ENCODE measurements at regions not wholly inside any gene's neighbourhood (a gene's known extent, or its start where the extent isn't known, plus 50 kb on each side); places are given as distances from the start of the nearest gene placed in this dataset.
"Not testable (repeated sequence)": the region's sequence is repeated elsewhere in the genome, so short reads cannot be mapped to it uniquely, and the experiment has no call there.

DNA sequence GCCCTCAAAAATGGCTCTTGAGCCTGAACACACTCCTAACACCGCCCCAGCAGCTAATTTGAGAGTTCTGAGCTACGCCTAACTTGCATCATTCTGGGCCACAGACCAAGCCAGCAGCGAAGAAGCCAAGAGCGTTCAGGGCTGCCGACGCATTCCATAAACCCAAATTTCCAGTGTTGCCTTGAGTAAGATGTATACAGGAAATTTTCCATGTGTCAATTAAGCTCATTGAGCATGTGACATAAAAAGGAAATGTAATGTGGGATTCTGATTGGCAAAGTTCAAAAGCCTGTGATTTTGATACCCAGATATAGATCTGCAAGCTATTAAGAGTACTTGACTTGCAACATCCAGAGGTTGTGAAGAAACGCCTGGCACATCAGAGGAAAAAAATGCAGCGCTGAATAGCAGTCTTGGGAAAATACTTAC is 148.6 kb upstream of the NR2F2 start:
- DNase-seq: no peak

DNA sequence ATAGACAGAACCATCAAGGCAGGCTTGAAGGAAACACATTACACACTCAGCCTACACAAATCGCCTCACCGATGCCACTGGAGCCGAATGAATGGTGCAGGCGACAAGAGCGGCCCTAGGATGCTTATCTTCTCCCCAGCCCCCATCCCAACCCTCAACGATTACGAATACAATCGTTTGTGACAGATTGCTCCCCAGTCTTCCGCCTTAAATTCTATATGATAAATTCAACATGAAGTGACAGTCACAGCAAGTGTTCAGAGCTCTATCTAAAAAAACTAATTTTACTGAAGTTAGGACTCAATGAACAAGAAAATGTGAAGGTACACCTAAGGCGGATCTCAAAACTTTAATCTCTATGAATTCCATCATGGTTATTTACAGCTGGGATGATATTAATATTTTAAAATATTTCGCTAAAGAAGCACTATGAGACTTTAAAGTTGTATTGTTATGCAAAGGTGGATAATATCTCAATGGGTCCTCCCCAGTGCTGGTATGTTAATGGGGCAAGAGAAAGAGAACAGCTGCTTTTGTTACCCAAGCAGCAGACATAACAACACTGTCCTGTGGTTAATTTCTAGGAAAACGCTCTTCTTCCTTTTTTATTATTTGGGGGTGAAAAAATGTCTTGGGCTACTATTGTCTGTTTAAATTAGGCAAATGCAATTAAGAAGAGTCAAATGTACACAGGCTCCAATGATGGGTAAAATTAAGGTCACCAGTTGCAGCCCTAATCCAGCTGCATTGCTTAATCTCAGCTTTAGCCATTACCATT is 147.6 kb upstream of the NR2F2 start:
- no peak for DNase-seq

DNA sequence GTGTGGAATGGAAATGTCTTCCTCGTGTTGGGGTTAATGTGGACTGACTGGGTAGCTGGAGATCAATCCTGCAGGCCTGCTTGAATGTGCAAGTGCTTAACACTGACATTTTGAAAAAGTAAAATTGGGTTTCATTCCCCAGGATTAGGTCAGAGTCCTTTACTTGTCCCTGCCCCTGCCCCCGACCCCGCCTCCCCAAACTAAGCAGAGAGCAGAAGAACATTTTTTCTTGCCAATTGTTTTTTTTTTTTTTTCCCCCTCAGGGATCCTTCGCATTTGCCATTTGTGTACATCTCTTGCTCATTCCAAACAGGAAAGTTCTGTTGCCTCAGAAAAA is 147.0 kb upstream of the NR2F2 start:
- no peak for DNase-seq

DNA sequence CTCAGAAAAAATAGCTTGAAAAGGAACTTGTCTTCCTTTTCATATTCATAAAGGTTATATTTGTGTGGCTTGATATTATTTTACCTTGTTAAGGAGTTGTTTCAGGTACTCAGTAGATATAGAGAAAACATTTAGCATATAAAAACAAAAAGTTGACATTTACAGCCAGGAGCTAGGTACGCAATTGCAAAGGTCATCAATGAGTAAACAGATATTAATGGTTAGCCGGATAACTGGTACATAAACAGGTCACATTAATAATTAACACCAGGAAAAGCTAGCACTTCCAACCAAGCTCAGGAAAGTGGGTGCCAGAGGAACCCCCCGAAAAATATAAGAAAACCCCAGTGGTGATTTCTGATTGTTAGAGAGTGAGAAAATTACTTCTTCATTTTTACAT is 146.6 kb upstream of the NR2F2 start:
- DNase-seq: no peak

DNA sequence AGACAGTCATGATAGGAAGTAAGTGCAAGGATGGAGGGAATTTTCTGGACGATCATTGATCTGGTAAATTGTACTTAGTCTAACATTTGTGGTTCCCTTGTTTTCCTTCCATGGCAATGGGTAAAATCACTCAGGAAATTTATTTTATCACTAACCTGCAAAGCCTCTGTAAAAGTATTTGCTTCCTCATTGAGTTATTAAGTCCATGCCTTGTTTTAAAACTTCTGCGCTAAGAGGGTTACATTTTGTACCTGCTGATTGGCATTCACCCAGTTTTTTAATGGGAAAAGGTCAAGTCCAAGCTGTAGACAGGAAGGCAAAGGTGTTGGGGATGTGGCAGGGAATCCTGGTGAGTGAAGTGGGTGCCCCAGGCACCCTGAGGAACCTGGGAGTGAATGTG is 146.2 kb upstream of the NR2F2 start:
- no peak for DNase-seq

DNA sequence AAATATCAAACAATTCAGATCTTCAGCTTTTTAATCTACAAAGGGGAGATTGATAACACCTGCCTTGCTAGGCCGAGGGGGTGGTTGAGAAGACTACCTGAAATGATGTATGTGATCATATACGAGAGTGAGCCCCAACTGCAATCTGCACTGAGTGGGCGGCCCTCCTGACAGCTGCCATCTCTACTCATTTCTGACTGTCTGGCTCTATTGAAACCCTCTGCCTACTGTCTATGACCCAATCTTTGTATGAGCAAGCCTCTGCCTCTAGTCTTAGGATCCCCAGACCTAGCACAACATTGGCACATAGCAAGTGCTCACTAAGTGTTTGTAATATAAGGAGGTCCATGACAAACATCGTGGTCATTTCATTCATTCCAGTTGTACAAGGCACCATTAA is 144.4 kb upstream of the NR2F2 start:
- no peak for DNase-seq

DNA sequence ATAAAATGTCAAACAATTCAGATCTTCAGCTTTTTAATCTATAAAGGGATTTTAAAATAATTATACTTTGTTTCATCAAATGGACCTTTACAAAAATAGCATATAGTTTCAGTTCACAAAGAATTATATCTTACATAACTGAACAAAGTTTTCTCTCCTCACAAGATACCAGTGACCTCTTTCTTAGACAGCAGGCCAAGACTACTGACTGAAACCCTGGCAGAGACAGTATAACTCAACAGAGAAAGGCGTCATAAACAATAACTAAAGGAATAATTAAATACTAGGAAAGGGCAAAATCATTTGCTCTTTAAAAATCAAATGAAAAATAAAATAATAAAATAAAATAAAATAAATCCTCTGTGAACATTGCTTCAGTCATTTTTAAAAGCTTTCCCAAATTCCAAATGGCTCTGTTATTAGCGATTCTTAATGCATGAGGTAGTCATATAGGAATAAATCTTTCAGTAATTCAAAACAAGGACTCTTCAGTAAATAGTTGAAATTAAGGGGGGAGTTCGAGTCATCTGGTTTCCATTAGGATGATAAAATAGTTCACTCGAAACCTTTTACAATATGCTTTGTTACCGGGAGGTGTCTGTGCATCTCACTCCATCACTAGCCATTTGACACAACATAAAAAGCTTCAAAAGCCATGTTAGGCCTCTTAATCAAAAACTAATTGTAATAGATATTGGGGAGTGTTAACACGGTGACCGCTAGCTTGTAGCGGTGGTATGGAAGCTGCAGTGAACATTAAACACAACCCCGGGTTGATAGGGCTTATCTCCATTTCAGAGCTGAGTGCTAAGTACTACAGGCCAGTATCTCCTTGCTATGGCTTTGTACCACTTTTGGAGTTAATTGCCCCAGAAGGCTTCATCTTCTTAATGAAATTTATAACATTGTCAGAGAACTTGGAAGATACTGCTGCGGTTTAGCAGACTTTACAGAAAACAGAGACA is 142.9 kb upstream of the NR2F2 start:
- no peak for DNase-seq

DNA sequence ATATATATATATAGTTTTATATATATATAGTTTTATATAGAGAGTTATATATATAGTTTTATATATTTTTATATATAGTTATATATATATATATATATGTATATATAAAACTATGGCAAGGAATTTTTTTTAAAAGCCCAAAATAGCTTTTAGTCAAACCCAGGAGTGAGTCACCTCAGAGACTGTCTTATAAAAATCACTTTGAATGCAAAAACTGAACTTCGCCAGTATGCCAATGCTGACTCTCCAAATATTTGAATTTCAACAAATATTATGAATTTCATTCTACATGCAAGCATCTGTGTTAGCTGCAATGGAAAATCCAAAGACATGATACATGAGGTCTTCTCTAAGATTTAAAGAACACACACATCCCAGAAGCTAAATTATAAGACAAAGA is 132.8 kb upstream of the NR2F2 start:
- no peak for DNase-seq

DNA sequence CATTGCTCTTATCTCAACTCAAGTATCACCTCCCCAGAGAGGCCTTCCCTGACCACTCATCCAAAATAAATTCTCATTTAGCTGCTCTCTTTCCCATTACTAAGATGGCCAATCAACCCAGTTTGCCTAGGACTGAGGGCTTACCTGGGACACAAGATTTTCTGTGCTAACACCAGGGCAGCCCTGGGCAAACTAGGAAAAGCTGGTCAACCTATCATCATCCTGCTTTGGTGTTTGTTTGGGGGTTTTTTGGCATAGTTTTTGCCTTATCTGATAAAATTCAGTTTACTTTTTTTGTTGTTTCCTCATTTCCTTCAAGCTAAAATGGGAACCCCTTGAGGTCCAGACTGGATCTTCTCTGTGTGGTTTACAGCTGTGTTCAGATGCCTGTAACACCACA is 131.4 kb upstream of the NR2F2 start:
- DNase-seq: no peak

DNA sequence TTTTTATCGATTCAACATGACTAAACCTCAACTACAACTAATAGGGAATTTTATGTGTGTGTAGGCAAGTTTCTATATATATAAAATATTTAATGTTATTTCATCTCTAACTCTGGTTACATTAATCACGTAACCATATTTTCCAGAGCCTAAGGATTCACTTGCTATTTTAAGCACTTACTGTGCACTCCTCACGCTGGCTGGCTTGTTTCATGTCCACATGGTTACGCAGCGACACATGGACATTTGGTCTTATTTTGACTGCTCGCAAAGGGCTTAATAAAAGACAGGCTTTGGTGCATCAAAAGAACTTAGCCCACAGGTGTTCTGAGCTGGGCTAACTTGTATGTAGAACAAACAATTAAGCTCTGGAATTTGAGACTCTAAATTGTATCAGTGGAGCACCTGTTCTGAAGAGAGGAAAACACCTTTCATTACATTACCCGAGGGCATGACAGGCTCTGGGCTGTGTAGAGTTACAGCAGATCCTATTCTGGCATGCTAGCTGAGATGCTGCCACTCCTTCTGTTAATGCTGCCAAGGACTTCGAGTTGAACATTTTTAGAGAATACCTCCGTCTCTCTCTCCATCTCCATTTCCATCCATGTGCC is 130.0 kb upstream of the NR2F2 start:
- no peak for DNase-seq

DNA sequence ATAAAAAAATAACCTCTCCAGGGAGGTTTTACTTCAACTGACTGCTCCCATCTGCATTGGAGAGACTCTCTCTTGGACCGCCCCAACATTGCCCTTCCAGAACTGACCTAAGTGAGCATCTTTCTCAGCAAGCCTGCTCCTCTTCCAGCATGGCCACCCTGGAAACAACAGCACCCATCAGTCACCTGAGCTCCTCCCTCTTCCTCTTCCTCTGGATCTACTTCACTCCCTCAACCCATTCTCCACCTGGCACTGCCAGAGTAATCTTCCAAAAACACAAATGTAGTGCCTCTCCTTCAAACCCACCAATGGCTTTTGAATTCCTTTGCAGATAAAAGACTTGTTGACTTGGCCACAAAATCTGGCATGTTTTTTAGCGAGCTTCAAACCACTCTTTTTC is 128.8 kb upstream of the NR2F2 start:
- no peak for DNase-seq

DNA sequence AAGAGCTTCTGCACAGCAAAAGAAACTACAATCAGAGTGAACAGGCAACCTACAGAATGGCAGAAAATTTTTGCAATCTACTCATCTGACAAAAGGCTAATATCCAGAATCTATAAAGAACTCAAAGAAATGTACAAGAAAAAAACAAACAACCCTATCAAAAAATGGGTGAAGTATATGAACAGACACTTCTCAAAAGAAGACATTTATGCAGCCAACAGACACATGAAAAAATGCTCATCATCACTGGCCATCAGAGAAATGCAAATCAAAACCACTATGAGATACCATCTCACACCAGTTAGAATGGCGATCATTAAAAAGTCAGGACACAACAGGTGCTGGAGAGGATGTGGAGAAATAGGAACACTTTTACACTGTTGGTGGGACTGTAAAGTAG is 124.9 kb upstream of the NR2F2 start:
- not testable (repeated sequence) for DNase-seq

DNA sequence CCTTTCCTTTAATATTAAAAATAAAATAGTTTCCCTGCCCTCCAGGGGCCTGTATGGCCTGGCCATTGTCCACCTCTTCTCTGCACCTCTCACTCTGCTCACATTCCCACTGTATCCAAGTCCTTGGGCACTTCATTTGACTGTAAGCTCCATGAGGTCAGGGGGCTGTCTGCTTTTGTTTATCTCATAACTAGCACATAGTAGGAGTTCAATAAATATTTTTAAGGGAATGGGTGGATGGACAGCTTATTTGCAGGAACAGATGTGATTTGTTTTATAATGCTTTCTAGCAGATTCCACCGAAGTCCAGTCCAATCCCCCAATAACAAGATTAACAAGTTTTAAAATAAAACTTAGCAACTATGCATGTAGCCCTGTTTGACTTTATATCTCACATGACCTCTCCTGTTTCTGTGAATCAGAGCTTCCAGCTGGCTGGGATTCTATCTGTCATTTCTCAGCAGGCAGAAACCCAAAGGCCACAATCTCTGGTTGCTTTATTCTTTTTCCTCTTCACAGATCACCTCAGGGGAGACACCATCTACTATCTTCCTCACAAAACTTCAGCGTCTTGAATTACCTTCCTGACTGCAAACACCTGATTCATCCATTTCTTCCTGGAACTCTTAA is 123.0 kb upstream of the NR2F2 start:
- no peak for DNase-seq

DNA sequence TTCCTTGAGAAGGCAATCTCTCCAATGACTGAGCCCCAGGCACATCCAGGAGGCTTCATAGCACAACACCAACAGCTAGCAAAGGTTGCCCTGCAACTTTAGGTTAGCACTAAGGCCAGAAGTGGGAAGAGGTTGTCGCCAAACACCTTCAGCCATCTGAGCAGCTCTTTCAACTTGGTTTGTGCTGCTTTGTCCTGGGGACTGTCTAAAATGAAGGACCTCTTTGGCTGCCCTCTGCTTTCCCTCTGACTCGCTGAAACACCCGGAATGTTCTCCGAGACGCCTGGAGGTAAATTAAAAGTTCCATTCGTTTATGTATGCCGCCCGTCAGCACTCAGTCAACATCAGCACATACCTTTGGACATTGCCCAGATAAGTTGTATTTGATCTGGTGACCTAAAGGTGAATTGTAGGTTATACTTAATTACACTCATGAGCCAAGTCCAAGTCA is 121.2 kb upstream of the NR2F2 start:
- no peak for DNase-seq

DNA sequence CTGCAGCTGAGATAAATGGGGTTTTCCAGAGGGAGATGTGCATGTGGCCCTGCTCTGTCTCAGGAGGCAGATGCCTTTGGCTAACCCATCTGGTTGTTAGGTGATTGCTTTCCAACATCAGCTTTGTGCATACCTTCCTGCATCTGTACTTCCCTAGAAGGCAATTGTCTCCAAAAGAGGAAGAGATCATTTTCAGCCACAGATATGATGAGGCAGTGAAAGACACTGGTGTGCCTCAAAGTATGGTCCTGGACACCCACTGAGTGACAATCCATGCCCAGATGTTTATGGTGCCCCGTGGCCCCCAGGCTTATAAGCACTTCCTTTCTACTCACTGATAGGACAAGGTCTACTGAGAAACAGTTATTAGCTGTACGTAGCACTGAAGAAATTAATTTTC is 117.5 kb upstream of the NR2F2 start:
- DNase-seq: no peak

DNA sequence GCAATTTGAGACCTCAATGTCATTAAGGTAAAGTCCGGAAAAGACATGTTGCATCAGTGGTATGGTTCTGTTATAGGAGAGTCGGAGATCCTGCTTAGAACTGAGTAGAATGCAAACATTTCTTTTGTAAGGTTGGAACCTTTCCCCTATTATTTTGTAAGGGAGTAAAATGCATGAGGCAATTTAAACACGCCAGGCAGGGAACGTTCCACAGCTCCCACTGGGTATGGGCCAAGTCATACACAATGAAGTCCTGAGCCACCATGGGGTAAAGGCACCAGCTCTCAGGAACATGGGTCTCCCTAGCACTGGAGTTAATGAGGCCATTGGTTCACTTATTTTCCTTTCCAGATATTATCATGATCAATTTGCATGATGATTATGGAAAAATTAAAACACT is 116.6 kb upstream of the NR2F2 start:
- no peak for DNase-seq

DNA sequence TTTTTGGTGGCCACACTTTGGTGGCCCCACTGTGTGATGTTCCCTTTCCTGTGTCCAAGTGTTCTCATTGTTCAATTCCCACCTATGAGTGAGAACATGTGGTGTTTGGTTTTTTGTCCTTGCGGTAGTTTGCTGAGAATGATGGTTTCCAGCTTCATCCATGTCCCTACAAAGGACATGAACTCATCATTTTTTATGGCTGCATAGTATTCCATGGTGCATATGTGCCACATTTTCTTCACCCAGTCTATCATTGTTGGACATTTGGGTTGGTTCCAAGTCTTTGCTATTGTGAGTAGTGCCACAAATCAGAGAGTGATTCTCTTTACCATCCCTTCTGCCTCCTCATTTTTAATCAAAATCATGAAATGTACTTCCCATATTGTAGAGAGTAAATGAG is 114.0 kb upstream of the NR2F2 start:
- DNase-seq: not testable (repeated sequence)

DNA sequence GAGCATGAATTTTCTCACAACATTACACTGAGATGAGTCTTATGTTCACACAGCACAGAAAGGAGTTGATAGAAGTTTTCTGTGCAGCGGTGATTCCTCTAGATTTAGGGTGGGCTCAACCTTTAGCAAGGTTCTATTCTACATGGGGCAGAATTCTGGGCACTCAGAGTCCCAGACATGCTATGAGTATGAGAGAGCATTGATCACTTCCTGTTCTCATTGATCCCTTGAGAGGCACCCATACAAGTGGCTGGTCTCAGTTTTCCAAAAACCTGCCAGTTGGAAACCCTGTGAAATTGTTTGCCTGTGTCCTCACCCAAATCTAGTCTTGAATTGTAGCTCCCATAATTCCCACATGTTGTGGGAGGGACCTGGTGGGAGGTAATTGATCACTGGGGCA is 112.5 kb upstream of the NR2F2 start:
- no peak for DNase-seq

DNA sequence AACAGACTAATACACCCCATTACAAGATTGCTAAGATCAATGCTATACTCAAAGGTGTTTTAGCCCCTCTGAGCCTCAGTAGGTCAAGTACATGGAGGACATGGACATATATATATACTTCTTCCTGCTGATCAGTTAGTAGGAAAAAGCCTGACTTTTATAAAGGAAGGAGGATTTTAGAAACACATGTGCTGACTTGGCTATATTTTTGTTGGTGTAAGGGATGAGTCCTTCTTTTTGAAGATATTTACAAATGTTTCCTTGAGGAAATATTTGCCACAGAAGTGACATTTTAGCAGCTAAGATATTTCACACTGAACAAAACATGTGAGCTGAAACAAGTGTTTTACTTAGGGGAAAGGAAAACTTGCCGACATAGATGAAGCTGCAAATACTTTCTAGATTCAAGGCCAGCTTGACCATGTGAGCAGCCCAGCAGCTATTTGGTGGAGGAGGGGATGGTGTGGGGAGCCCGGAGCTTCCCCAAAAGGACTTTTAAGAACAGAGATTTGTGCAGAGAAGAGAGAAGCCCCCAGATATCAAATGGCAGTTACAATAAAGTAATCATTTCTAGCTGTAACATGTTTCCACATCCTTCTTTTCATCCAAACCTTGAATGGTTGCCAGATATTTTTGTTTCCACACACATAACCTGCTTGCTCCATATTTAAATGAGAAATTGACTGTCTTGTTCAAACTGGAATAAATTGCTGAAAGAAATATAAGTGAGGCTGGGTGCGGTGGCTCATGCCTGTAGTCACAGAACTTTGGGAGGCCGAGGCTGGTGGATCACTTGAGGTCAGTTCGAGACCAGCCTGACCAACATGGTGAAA is 111.7 kb upstream of the NR2F2 start:
- DNase-seq: no peak

DNA sequence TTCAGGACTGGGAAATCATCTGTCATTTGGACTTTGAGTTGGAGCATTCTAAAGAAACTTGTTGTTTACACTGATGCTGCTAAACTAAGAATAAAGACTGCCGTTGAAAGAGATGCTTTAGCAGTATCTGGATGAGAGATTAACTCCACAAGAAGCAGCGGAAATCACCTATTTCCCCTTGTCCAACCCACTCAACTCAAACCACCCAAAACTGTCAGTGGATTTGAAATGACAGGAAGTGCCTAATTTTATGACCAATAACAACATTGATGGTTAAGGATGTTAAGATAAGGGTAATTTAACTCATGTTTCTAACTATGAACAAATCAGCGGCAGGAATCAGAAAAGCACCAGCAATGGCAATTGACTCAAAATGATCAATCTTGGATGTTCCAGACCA is 110.8 kb upstream of the NR2F2 start:
- no peak for DNase-seq

DNA sequence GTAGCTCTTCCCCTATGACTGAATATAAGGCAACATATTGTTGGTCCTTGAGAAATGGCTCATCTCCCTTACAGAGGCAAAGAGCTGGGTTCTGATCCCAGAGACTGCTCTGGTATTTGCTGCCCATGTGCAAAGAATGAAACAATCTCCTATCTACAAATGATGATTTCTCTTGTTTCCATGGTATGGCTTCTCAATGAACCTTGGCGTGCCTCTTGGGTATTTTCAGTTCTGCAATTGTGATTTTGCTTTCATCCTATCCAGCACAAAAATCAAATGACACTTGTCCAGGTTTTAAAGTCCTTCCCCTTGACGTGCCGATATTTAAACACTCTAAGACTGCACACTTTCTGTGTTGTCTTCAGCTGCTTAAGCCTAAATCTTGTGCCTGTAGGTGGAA is 109.8 kb upstream of the NR2F2 start:
- DNase-seq: no peak

DNA sequence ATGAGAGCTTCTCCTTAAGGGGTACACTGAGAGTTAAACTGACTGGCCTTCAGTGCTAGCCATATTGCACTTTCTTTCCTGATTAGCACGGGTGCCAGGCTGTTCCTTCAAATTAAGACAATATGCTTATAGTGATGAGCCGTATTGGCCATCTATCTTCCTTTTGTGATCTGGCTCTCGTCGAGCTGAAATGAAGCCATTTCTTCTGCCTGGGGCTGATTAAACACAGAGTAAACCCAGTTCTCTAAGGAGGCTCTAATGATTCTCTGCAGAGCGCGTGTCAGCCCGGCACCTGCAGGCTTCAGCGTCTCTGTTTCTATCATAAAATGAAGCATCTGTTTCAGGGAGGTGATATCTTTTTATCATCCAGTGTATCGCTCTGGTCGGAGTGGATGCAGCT is 107.5 kb upstream of the NR2F2 start:
- no peak for DNase-seq

All from activated CD4-positive, alpha-beta T cell treated with anti-CD3 and anti-CD28 coated beads for 1 hour (primary cell).